ENCODE measurements at regions not wholly inside any gene's neighbourhood (a gene's known extent, or its start where the extent isn't known, plus 50 kb on each side); places are given as distances from the start of the nearest gene placed in this dataset.

DNA sequence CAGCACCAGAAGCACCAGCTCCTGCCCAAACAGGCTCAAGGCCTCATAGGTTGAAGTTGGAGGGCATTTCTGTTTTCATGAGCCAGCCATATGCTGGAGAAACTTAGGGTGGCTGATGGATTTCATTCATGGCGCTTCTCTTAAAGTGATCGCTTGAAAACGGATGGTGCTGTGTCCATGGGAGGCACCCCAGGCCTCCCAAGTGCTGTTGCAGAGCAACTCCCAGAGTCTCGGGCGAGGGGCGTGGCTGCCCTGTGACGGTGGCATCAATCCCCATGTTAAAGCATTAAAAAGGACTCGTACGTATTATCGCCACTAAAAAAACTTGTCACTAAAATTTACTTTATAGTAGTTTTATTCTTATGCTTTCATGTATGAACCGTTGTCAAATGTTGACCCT, 128.3 kb downstream of the MRPL36 start:
- Mint-ChIP-seq H3K27me3 (peaks cover 51% of the 10 kb centered on the region), H3K36me3 (peaks cover 5% of the 10 kb centered on the region), H3K27ac (no peak overlapping the region), H3K9me3 (peaks cover 0 to 6% (median 2%) of the 10 kb centered on the region in 3 donors), H3K4me1 (peaks cover 0 to 6% (median 0%) of the 10 kb centered on the region in 3 donors), H3K4me3 (no peak overlapping the region)

DNA sequence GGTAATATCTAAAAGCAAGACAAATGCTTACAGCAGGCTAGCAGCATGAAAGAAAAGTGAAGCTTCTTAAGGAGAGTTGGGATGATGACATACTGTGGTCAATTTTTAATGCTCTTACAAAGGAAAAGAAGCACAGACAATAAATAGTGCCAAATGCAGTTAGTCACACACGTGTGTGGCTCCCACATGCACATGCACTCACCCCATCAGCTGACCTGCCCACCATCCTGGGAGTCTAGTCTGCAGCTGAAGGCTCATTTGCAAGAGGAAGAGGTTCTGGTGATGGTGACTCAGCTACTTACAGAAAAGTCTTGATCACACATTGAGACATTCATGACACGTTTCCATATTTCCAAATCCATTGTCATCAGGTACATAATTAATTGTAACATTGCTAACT, 129.3 kb downstream of the MRPL36 start:
- H3K4me1 Mint-ChIP-seq = peaks cover 0 to 8% (median 4%) of the 10 kb centered on the region in 3 donors
- peaks cover 60% of the 10 kb centered on the region for H3K27me3 Mint-ChIP-seq
- H3K4me3 Mint-ChIP-seq = no peak overlapping the region
- H3K27ac Mint-ChIP-seq = no peak overlapping the region
- H3K9me3 Mint-ChIP-seq = peaks cover 0 to 6% (median 2%) of the 10 kb centered on the region in 3 donors
- H3K36me3 Mint-ChIP-seq = peaks cover 7% of the 10 kb centered on the region

DNA sequence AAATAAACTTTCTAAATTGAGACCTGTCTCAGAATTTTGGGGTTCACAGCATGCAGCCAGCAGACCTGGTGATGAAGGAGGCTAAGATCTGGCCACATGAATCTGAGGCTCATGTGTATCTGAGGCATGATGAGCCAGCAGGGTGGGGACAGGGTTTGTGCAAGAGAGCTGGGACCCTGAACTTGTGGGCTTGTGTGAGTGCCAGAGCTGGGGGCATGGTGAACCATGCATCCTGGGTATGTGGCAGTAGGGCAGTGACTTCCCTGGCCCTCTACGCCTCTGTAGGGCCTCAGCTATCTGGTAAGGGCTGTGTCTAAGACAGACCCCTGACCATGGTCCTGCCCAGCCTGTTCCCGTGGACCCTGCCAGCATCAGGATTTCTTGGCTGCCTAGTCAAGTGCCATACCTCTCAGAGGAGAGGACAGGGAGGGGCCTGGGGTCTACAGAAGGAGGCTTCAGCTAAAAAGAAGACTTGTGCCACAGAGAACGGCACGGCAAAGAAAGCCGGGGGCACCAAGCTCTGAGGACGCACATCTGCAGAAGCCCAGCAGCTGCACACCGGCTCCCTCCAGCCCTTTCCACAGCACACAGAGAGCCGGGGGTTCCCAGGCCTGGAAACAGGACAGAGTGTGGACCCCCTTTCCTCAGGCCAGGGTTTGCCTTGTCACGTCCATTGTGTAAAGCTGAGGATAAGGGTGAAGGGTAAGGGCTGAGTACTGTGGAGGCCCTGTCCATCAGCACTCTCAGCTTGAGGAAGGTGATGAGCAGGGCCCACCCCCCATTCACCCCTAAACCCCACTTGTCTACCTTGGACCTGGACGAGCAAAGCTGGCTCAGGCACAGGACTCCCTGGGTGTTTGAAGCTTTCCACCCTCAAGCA, 130.1 kb downstream of the MRPL36 start:
- Mint-ChIP-seq H3K27ac (no peak overlapping the region), H3K4me3 (peak overlapping the region in 2 of 4 donors; percentile 39), H3K36me3 (peaks cover 8% of the 10 kb centered on the region), H3K9me3 (peaks cover 0 to 6% (median 0%) of the 10 kb centered on the region in 3 donors), H3K4me1 (peaks cover 0 to 8% (median 4%) of the 10 kb centered on the region in 3 donors), H3K27me3 (peaks cover 62% of the 10 kb centered on the region)

DNA sequence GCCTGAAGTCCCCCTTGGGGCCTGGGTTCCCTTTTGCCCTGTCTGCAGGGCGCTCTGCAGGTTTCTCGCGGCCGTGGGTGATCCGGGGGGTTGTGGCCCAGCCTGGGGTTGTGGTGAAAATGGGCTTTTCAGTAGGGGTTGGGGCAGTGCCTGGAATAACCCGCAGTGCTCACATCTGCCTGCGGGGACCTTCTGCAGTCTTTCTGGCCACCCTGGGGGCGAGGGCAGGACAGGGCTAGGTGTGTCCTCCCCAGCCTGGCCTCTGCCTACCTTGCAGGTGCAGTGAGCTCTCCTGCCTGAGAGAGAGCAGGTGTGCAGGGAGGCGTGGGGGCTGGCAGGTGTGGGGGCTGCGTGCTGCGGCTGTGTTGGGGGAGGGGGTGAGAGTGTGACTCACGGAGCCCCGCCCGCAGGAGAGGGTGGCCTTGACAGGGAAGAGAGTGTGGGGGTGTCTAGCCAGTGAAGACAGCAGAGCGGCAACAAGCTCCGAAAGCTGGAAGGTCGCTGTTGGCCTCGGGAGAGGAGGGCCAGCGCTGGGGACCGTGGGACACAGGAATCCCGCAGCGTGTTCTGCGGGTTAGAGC, 131.4 kb downstream of the MRPL36 start:
- H3K36me3 Mint-ChIP-seq = peaks cover 8% of the 10 kb centered on the region
- peaks cover 0 to 8% (median 4%) of the 10 kb centered on the region in 3 donors for H3K4me1 Mint-ChIP-seq
- no peak overlapping the region for H3K4me3 Mint-ChIP-seq
- H3K9me3 Mint-ChIP-seq = peaks cover 0 to 6% (median 0%) of the 10 kb centered on the region in 3 donors
- H3K27me3 Mint-ChIP-seq = peaks cover 61% of the 10 kb centered on the region
- H3K27ac Mint-ChIP-seq = no peak overlapping the region

DNA sequence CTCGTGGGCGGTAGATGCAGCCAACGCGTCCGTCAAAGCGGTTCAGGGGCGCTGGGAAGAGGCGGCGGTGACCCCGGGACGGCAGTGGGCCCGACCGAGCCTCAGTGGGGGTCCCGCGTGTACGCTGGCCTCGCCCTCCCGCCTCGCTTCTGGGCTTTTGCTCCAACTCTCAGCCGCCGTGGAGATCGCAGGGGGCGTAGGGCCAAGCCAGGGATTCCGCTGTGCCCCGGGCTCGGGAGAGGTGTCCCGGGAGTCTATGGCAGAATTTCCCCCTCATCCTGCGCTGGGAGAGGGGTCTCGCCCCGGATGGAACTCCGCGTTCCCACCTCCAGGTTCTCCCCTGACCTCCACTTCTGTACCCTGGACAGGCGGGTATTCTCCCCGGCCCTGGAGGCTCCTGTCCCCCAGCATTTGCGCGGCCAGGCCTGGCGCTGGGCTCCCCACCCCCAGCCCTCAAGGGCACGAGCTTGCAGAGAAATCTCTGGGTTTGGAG, 131.9 kb downstream of the MRPL36 start:
- peak overlapping the region in 1 of 4 donors; percentile 22 for H3K4me3 Mint-ChIP-seq
- no peak overlapping the region for H3K27ac Mint-ChIP-seq
- peaks cover 0 to 8% (median 4%) of the 10 kb centered on the region in 3 donors for H3K4me1 Mint-ChIP-seq
- peaks cover 8% of the 10 kb centered on the region for H3K36me3 Mint-ChIP-seq
- H3K27me3 Mint-ChIP-seq = peaks cover 61% of the 10 kb centered on the region
- H3K9me3 Mint-ChIP-seq = peaks cover 0 to 6% (median 0%) of the 10 kb centered on the region in 3 donors

DNA sequence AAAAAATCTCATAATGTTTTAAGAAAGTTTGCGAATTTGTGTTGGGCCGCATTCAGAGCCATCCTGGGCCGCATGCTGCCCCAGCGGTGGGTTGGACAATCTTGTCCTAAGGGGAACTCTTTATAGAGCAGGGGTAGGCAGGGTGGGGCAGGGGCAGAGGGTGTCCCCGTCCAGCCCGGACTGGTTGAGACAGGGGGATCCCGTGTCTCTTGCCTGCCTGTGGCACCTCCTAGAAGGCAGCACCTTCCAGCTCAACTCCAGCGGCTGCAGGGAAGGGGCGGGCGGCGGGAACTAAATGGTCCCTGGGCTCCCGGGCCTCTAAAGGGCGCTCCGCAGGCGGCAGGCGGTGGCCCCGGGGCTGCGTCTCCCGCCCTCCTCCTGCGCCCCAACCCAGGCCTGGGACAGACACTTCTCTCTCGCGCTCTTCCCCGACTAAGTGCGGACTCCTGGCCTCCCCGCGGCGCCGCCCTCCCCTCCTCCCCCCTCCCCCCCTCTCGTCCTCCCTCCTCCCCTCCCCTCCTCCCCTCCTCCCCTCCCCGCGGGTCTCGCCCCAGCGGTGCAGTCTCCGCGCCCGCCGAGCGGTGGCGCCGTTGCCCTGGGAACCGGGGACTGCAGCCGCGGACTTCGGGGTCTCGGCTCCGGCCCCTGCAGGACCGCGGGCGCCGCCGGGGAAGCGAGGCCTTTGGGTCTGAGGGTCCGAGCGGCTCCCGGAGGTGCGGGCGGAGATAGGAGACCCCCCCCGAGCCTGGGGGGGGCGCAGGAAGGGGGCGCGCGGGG, 132.6 kb downstream of the MRPL36 start:
- H3K27me3 Mint-ChIP-seq = peaks cover 61% of the 10 kb centered on the region

DNA sequence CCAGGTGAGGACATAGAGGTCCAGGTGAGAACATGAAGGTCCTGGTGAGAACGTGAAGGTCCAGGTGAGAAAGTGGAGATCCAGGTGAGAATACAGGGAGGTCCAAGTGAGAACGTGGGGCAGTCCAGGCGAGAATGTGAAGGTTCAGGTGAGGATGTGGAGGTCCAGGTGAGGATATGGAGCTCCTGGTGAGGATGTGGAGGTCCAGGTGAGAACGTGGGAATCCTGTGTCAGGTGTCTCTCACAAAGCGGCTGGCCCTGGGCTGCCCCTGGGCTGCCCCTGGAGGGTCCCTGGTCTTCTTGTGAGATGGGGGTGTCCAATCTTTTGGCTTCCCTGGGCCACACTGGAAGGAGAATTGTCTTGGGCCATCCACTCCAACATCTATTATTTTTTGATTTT, 133.4 kb downstream of the MRPL36 start:
- H3K36me3 Mint-ChIP-seq = peaks cover 8% of the 10 kb centered on the region
- H3K4me1 Mint-ChIP-seq = peaks cover 0 to 8% (median 4%) of the 10 kb centered on the region in 3 donors
- peaks cover 56% of the 10 kb centered on the region for H3K27me3 Mint-ChIP-seq
- peak overlapping the region in 1 of 3 donors; percentile 68 for H3K27ac Mint-ChIP-seq
- peak overlapping the region in 2 of 4 donors; percentile 58 to 67 for H3K4me3 Mint-ChIP-seq
- peaks cover 0 to 6% (median 0%) of the 10 kb centered on the region in 3 donors for H3K9me3 Mint-ChIP-seq

More for the DNA sequence above, 132.6 kb downstream of the MRPL36 start:
- Mint-ChIP-seq H3K4me3 (peak overlapping the region in 2 of 4 donors; percentile 66 to 78), H3K9me3 (peaks cover 0 to 6% (median 0%) of the 10 kb centered on the region in 3 donors), H3K36me3 (peaks cover 8% of the 10 kb centered on the region), H3K4me1 (peaks cover 0 to 8% (median 4%) of the 10 kb centered on the region in 3 donors), H3K27ac (peak overlapping the region in 1 of 3 donors; percentile 68)

DNA sequence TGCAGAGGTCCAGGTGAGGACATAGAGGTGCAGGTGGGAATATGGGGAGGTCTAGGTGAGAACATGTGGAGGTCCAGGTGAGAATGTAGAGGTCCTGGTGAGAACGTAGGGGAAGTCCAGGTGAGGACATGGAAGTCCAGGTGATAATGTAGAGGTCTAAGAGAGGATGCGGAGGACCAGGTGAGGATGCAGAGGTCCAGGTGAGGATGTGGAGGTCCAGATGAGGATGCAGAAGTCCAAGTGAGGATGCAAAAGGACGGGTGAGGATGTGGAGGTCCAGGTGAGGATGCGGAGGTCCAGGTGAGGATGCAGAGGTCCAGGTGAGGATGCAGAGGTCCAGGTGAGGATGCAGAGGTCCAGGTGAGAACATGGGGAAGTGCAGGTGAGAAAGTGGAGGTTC, 133.8 kb downstream of the MRPL36 start:
- Mint-ChIP-seq H3K27me3 (peaks cover 52% of the 10 kb centered on the region), H3K27ac (peak overlapping the region in 1 of 3 donors; percentile 68), H3K4me3 (peak overlapping the region in 2 of 4 donors; percentile 58 to 59), H3K36me3 (peaks cover 8% of the 10 kb centered on the region), H3K9me3 (peaks cover 0 to 6% (median 0%) of the 10 kb centered on the region in 3 donors), H3K4me1 (peaks cover 0 to 8% (median 4%) of the 10 kb centered on the region in 3 donors)

DNA sequence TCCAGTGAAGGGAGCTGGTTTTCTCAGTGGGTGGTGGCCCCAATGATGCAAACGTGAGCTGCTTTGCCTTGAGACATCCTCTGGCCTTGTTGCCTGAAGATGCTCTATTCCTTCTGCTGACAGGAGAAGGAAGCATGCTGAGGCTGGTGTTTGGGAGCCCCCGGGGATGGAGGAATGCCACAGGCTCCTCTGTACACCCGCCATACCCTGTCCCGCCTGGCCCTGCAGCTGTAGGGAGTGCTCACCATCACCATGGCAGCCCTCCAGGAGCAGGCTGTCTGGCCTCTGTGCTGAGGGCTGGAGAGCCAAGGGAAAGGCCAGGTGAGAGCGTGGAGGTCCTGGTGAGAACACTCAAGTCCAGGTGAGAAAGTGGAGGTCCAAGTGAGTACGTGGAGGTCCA, 134.4 kb downstream of the MRPL36 start:
- H3K4me3 Mint-ChIP-seq = peak overlapping the region in 1 of 4 donors; percentile 32
- H3K9me3 Mint-ChIP-seq = peaks cover 0 to 3% (median 0%) of the 10 kb centered on the region in 3 donors
- H3K27me3 Mint-ChIP-seq = peaks cover 54% of the 10 kb centered on the region
- peaks cover 0 to 8% (median 4%) of the 10 kb centered on the region in 3 donors for H3K4me1 Mint-ChIP-seq
- H3K27ac Mint-ChIP-seq = no peak overlapping the region
- peaks cover 8% of the 10 kb centered on the region for H3K36me3 Mint-ChIP-seq

DNA sequence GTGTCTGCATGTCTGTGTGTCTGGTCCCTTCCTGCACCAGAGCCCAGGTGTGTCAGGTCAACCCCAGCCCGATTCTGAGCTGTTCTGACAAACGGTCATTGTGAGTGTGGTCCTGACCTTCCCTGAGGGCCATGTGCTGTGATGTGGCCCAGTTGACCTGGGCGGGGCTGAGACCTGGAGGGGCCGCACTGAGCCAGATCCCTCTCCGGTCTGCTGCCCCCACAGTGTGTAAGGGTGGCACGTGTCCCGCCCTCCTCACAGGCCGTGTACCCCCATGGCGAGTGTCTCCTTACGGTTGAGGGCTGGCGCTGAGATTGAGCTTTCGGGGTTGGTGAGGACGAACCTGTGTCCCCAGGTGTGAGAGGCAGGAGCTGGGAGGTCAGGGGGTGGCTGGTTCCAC, 136.5 kb downstream of the MRPL36 start:
- Mint-ChIP-seq H3K36me3 (peaks cover 6% of the 10 kb centered on the region), H3K9me3 (no peaks in the 10 kb centered on the region), H3K27me3 (peaks cover 44% of the 10 kb centered on the region), H3K4me3 (no peak overlapping the region), H3K27ac (no peak overlapping the region), H3K4me1 (peaks cover 0 to 6% (median 4%) of the 10 kb centered on the region in 3 donors)

DNA sequence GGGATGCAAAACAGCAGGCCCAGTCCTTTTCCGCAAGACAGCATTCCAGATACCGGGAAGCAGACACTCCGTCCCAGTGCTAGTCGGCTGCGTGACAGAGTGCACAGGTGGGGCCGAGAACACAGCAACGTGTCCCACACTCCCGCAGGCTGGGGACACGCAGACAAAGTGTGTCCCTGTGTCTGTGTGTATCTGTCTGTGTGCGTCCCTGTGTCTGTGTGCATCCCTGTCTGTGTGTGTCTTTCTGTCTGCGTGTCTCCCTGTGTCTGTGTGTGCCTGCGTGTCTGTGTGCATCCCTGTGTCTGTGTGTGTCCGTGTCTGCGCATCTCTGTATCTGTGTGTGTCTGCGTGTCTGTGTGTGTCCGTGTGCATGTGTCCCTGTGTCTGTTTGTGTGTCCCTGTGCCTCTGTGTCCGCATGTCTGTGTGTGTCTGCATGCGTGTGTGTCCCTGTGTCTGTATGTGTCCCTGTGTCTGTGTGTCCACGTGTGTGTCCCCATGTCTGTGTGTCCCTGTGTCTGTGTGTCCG, 137.0 kb downstream of the MRPL36 start:
- H3K27ac Mint-ChIP-seq = no peak overlapping the region

DNA sequence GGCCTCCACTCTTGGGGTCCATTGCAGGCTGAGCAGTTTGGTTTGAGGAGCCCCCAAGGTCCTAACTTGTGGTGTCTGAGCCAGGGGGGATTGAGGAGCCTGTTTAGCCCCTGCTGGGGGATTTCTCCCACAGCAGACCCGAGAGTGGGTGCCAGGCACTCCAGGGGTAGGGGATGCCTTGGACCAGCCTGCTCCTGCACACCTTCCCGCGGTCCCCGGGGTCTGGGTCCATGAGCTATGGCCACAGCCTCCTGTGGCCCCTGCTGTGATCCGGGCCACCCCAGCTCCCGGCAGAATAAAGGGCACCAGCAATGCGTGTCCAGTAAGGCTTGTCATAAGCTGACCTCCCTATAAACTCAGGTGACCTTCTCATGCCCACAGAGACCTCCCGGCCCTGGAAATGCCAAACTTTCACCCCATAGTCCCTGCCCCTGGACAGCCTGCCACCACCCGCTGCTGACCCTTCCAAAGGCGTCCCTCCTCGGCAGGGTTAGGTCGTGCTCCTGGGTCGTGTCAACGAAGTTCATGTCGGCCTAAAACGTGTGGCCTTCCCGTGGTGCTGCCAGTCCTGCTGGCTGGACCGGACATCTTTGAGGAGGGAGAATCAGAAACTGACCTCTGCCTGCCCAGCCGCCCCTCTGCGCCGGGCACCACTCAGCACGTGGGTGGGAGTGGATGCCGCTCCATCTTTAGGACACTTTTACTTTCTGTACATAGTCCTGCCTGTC, 137.6 kb downstream of the MRPL36 start:
- Mint-ChIP-seq H3K9me3 (no peaks in the 10 kb centered on the region), H3K36me3 (peaks cover 6% of the 10 kb centered on the region), H3K4me3 (no peak overlapping the region), H3K27me3 (peaks cover 43% of the 10 kb centered on the region), H3K4me1 (peaks cover 0 to 6% (median 4%) of the 10 kb centered on the region in 3 donors), H3K27ac (no peak overlapping the region)

More for the DNA sequence above, 137.0 kb downstream of the MRPL36 start:
- H3K4me1 Mint-ChIP-seq = peaks cover 0 to 6% (median 4%) of the 10 kb centered on the region in 3 donors
- H3K9me3 Mint-ChIP-seq = no peaks in the 10 kb centered on the region
- H3K36me3 Mint-ChIP-seq = peaks cover 6% of the 10 kb centered on the region
- H3K4me3 Mint-ChIP-seq = no peak overlapping the region
- peaks cover 43% of the 10 kb centered on the region for H3K27me3 Mint-ChIP-seq

DNA sequence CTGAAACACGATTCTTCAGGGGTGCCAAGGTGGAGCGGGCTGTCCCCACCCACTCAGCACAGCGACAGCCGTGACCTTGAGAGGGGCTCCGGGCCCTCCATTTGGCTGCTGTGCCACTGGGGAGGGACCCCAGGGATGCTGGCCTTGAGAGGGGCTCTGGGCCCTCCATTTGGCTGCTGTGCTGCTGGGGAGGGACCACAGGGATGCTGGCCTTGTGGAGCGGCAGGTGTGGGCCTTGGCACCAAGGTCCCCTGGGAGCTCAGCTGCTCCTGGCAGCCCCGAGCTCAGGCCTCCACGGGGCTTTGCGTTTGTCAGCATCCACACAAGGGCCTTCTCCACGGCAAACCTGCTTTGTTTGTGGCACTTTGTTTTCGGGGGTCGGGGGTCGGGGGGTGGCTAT, 137.6 kb upstream of the LPCAT1 start:
- Mint-ChIP-seq H3K27ac (no peak overlapping the region), H3K27me3 (peaks cover 40% of the 10 kb centered on the region), H3K9me3 (no peaks in the 10 kb centered on the region)

DNA sequence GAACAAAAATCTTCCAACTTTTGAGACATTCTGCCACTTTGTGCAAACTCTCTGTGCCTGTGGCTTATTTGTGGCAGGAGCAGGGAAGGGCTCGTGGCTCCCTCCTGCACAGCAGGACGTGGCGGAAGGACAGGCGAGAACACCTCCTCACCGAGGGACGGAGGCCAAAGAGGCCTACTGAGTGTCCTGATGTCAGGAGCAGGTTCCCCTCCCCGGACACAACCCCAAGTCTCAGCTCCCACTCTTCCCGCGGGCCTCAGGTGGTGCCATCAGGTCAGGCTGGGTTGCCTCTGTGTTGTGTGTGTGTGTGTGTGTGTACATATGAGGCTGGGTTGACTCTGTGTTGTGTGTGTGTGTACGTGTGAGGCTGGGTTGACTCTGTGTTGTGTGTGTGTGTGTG, 136.8 kb upstream of the LPCAT1 start:
- no peak overlapping the region for H3K27ac Mint-ChIP-seq
- H3K36me3 Mint-ChIP-seq = peaks cover 2% of the 10 kb centered on the region
- H3K27me3 Mint-ChIP-seq = peaks cover 33% of the 10 kb centered on the region
- no peak overlapping the region for H3K4me3 Mint-ChIP-seq
- H3K9me3 Mint-ChIP-seq = no peaks in the 10 kb centered on the region
- H3K4me1 Mint-ChIP-seq = no peaks in the 10 kb centered on the region

More for the DNA sequence above, 137.6 kb upstream of the LPCAT1 start:
- peaks cover 4% of the 10 kb centered on the region for H3K36me3 Mint-ChIP-seq
- H3K4me3 Mint-ChIP-seq = no peak overlapping the region
- peaks cover 0 to 4% (median 2%) of the 10 kb centered on the region in 3 donors for H3K4me1 Mint-ChIP-seq
